GM12892 (cell line): ENCODE measurements at regions not wholly inside any gene's neighbourhood (a gene's known extent, or its start where the extent isn't known, plus 50 kb on each side); places are given as distances from the start of the nearest gene placed in this dataset.

Source experiments
- POLR2A ChIP-seq: IDR thresholded peaks from 2 replicates; pipeline ENCODE4 v1.6.1; 2011; ENCODE audit warnings: low read depth, low read length, control low read depth
- POLR2AphosphoS5 ChIP-seq: IDR thresholded peaks from 2 replicates; pipeline ENCODE4 v1.6.1; 2011; ENCODE audit warnings: low read depth, low read length, control low read depth
- TAF1 ChIP-seq: IDR thresholded peaks from 2 replicates; pipeline ENCODE4 v1.6.1; 2011; ENCODE audit warnings: low read depth, mild to moderate bottlenecking, control low read depth, low read length, borderline replicate concordance

GRCh38 chr15:53160092-53160704, 370.1 kb upstream of the ONECUT1 start:
- TF ChIP-seq POLR2AphosphoS5 (no peak), POLR2A (no peak), TAF1 (no peak)
